H9 (cell line): ENCODE measurements at regions not wholly inside any gene's neighbourhood (a gene's known extent, or its start where the extent isn't known, plus 50 kb on each side); places are given as distances from the start of the nearest gene placed in this dataset.

Source experiments
- DNase-seq: peaks from one replicate; pipeline ENCODE4 v3.0.0-alpha.2; 2017
- H2AFZ ChIP-seq: one replicate; pipeline ENCODE4 v1.6.1; 2013; ENCODE audit warnings: mild to moderate bottlenecking, low read length, control low read depth, moderate library complexity
- H2AK5ac ChIP-seq: 2 replicates; pipeline ENCODE4 v1.6.1; 2013; ENCODE audit warnings: low read length, control low read depth, mixed read lengths; ENCODE audit not compliant: insufficient read length
- H2BK120ac ChIP-seq: one replicate; pipeline ENCODE4 v1.6.1; 2013; ENCODE audit warnings: low read depth, mild to moderate bottlenecking, low read length, control low read depth, inconsistent platforms; ENCODE audit not compliant: poor library complexity, severe bottlenecking
- H2BK12ac ChIP-seq: 2 replicates; pipeline ENCODE4 v1.6.1; 2013; ENCODE audit warnings: low read length, control low read depth, mixed read lengths, low read depth; ENCODE audit not compliant: insufficient read length
- H2BK15ac ChIP-seq: 2 replicates; pipeline ENCODE4 v1.6.1; 2013; ENCODE audit warnings: low read depth, low read length, control low read depth
- H2BK20ac ChIP-seq: one replicate; pipeline ENCODE4 v1.6.1; 2013; ENCODE audit warnings: low read depth, mild to moderate bottlenecking, low read length, control low read depth, inconsistent platforms; ENCODE audit not compliant: poor library complexity, severe bottlenecking
- H2BK5ac ChIP-seq: 2 replicates; pipeline ENCODE4 v1.6.1; 2013; ENCODE audit warnings: low read length, control low read depth, mixed read lengths; ENCODE audit not compliant: insufficient read length
- H3K14ac ChIP-seq: 2 replicates; pipeline ENCODE4 v1.6.1; 2013; ENCODE audit warnings: low read length, control low read depth; ENCODE audit not compliant: insufficient read depth
- H3K18ac ChIP-seq: 2 replicates; pipeline ENCODE4 v1.6.1; 2013; ENCODE audit warnings: low read depth, mild to moderate bottlenecking, mixed read lengths, low read length, control low read depth; ENCODE audit not compliant: insufficient read length
- H3K23ac ChIP-seq: 2 replicates; pipeline ENCODE4 v1.6.1; 2013; ENCODE audit warnings: low read length, control low read depth, mixed read lengths, low read depth; ENCODE audit not compliant: insufficient read length
- H3K23me2 ChIP-seq: 2 replicates; pipeline ENCODE4 v1.6.1; 2013; ENCODE audit warnings: low read depth, mild to moderate bottlenecking, mixed read lengths, low read length, control low read depth; ENCODE audit not compliant: insufficient read length, poor library complexity, severe bottlenecking
- H3K27ac ChIP-seq: 2 replicates; pipeline ENCODE4 v1.5.1; 2013; ENCODE audit warnings: low read length, control low read depth, mixed read lengths, low read depth; ENCODE audit not compliant: insufficient read length
- H3K27me3 ChIP-seq: 2 replicates; pipeline ENCODE4 v1.6.1; 2013; ENCODE audit warnings: low read length, control low read depth, inconsistent platforms; ENCODE audit not compliant: insufficient read depth
- H3K4ac ChIP-seq: 2 replicates; pipeline ENCODE4 v1.6.1; 2013; ENCODE audit warnings: low read depth, mild to moderate bottlenecking, control low read depth, inconsistent platforms, low read length, moderate library complexity
- H3K4me1 ChIP-seq: 2 replicates; pipeline ENCODE4 v1.6.1; 2013; ENCODE audit warnings: low read length, control low read depth, inconsistent platforms; ENCODE audit not compliant: insufficient read depth
- H3K4me2 ChIP-seq: 2 replicates; pipeline ENCODE4 v1.6.1; 2013; ENCODE audit warnings: low read length, control low read depth, mixed read lengths; ENCODE audit not compliant: insufficient read length, insufficient read depth
- H3K56ac ChIP-seq: 2 replicates; pipeline ENCODE4 v1.6.1; 2013; ENCODE audit warnings: low read depth, mild to moderate bottlenecking, mixed read lengths, low read length, control low read depth; ENCODE audit not compliant: insufficient read length
- H3K79me1 ChIP-seq: 2 replicates; pipeline ENCODE4 v1.6.1; 2013; ENCODE audit warnings: low read depth, mild to moderate bottlenecking, moderate library complexity, low read length, control low read depth, inconsistent platforms; ENCODE audit not compliant: insufficient read depth, poor library complexity, severe bottlenecking
- H3K79me2 ChIP-seq: 2 replicates; pipeline ENCODE4 v1.6.1; 2013; ENCODE audit warnings: low read length, control low read depth, inconsistent platforms; ENCODE audit not compliant: insufficient read depth
- H3K9ac ChIP-seq: 2 replicates; pipeline ENCODE4 v1.6.1; 2013; ENCODE audit warnings: low read length, control low read depth, mixed read lengths; ENCODE audit not compliant: insufficient read length; ENCODE audit errors: extremely low read depth
- H3K9me3 ChIP-seq: one replicate; pipeline ENCODE4 v1.6.1; 2013; ENCODE audit warnings: low read depth, low read length, inconsistent platforms; ENCODE audit not compliant: control insufficient read depth
- H3T11ph ChIP-seq: one replicate; pipeline ENCODE4 v1.6.1; 2013; ENCODE audit warnings: mild to moderate bottlenecking, low read length, control low read depth, inconsistent platforms
- H4K20me1 ChIP-seq: one replicate; pipeline ENCODE4 v1.6.1; 2013; ENCODE audit not compliant: control insufficient read depth, insufficient read length, insufficient read depth
- H4K5ac ChIP-seq: 2 replicates; pipeline ENCODE4 v1.6.1; 2013; ENCODE audit warnings: low read depth, mild to moderate bottlenecking, mixed read lengths, low read length, control low read depth; ENCODE audit not compliant: insufficient read length
- H4K8ac ChIP-seq: replicated peaks from 2 replicates; pipeline ENCODE4 v1.6.1; 2013; ENCODE audit warnings: low read length, control low read depth, mixed read lengths, low read depth; ENCODE audit not compliant: insufficient read length
- H4K91ac ChIP-seq: 2 replicates; pipeline ENCODE4 v1.6.1; 2013; ENCODE audit warnings: low read depth, mild to moderate bottlenecking, moderate library complexity, mixed read lengths, low read length, control low read depth; ENCODE audit not compliant: insufficient read length
- H3K27ac Mint-ChIP-seq, 3 experiments: 2 replicates in 2 of 3; 3 replicates in 1 of 3; pipeline ENCODE4 v1.8.0; 2020 to 2021; ENCODE audit warnings: mixed read lengths in 3 of 3, mild to moderate bottlenecking in 1 of 3, moderate library complexity in 1 of 3
- H3K27me3 Mint-ChIP-seq: 2 replicates; pipeline ENCODE4 v1.8.0; 2021; ENCODE audit warnings: low read depth, mild to moderate bottlenecking, moderate library complexity, mixed read lengths
- H3K36me3 Mint-ChIP-seq, 3 experiments: 2 replicates in 2 of 3; 3 replicates in 1 of 3; pipeline ENCODE4 v1.8.0; 2020 to 2021; ENCODE audit warnings: low read depth in 3 of 3, mixed read lengths in 3 of 3; ENCODE audit not compliant: insufficient read depth in 1 of 3
- H3K4me1 Mint-ChIP-seq, 2 experiments: 2 replicates each; pipeline ENCODE4 v1.8.0; 2020; ENCODE audit warnings: mixed read lengths in 2 of 2
- H3K4me3 Mint-ChIP-seq, 2 experiments: 2 replicates in 1 of 2; 3 replicates in 1 of 2; pipeline ENCODE4 v1.8.0; 2020 to 2021; ENCODE audit warnings: mild to moderate bottlenecking in 2 of 2, mixed read lengths in 2 of 2, moderate library complexity in 1 of 2
- H3K9me3 Mint-ChIP-seq, 2 experiments: 2 replicates in 1 of 2; 3 replicates in 1 of 2; pipeline ENCODE4 v1.8.0; 2020; ENCODE audit warnings: mild to moderate bottlenecking in 2 of 2, mixed read lengths in 2 of 2, moderate library complexity in 1 of 2
- CTCF ChIP-seq: fragments of 200-600 bp; sonication (generic); conservative IDR thresholded peaks from 3 replicates; pipeline ENCODE4 v1.8.0; 2021; ENCODE audit warnings: antibody characterized with exemption, mild to moderate bottlenecking
- WGBS: extraction: QIAGEN DNeasy Blood & Tissue Kit; methylation state at CpG from one replicate; pipeline ENCODE4 v1.1.7; 2013; ENCODE audit warnings: missing lambda C conversion rate, low lambda C conversion rate, mixed read lengths; ENCODE audit not compliant: insufficient read length; ENCODE audit errors: extremely low coverage; 5-methylcytosine and 5-hydroxymethylcytosine counted together

- Histone ChIP-seq H3K4me2 (no peak overlapping the region), H3K56ac (no peak overlapping the region), H3K27me3 (no peaks in the 10 kb centered on the region), H3K14ac (no peak overlapping the region), H3K9me3 (no peaks in the 10 kb centered on the region), H3K27ac (no peak overlapping the region), H4K5ac (no peak overlapping the region), H3K4me1 (no peaks in the 10 kb centered on the region), H4K91ac (no peak overlapping the region), H3T11ph (no peak overlapping the region), H2BK12ac (no peak overlapping the region), H3K23ac (no peak overlapping the region), H2BK5ac (no peak overlapping the region), H3K4ac (no peak overlapping the region), H2BK15ac (no peak overlapping the region), H2BK20ac (no peak overlapping the region), H3K79me1 (no peaks in the 10 kb centered on the region), H3K23me2 (no peaks in the 10 kb centered on the region), H4K8ac (no peak overlapping the region), H3K18ac (no peak overlapping the region), H3K9ac (no peak overlapping the region), H4K20me1 (no peaks in the 10 kb centered on the region), H2BK120ac (no peak overlapping the region), H3K79me2 (no peaks in the 10 kb centered on the region), H2AFZ (no peak overlapping the region), H2AK5ac (no peak overlapping the region)
- H3K4me3 Mint-ChIP-seq = no peak overlapping the region
- no CpG with 5 or more reads among the region's 10 CpGs for WGBS
- DNase-seq = no peak
- H3K36me3 Mint-ChIP-seq = no peaks in the 10 kb centered on the region; a peak in 1 of 7 replicates
- TF ChIP-seq CTCF = no peak
- no peaks in the 10 kb centered on the region for H3K9me3 Mint-ChIP-seq
- H3K27me3 Mint-ChIP-seq = no peaks in the 10 kb centered on the region
- H3K27ac Mint-ChIP-seq = 0 out of 7 replicates have a peak overlapping the region, but pooled peaks of 1 of the 3 experiments have one; percentile 22
- H3K4me1 Mint-ChIP-seq = peaks cover 4 to 8% of the 10 kb centered on the region in 2 experiments; a peak in 3 of 4 replicates
Measured at GRCh38 chr15:62821384-62822131, 221.0 kb upstream of the TPM1 start.
